ENCODE measurements at regions not wholly inside any gene's neighbourhood (a gene's known extent, or its start where the extent isn't known, plus 50 kb on each side); places are given as distances from the start of the nearest gene placed in this dataset.

GRCh38 chr11:70746351-70746750 is 348.0 kb downstream of the CTTN start:
- WGBS, 3 donors: 45 to 60% (median 49%) methylated on average over 11 of the region's 11 CpGs
- DNase-seq: no peak
- Histone ChIP-seq H3K27me3 (no peaks in the 10 kb centered on the region), H3K4me3 (no peak overlapping the region), H3K9me3 (no peaks in the 10 kb centered on the region), H3K27ac (no peak overlapping the region), H3K4me1 (ENCODE audit: insufficient read depth) (no peaks in the 10 kb centered on the region), H3K36me3 (no peaks in the 10 kb centered on the region)
- intact Hi-C loops (cut with DNase I): loop anchor here in 1 of 4 donors (5.0 kb wide), 1 partner anchor 264 kb away; no protein-coding TSS in a partner anchor
- no peak for TF ChIP-seq EP300 (IDR thresholded peaks at IDR 0.05)
- no peak for TF ChIP-seq CTCF (IDR thresholded peaks at IDR 0.05)
- TF ChIP-seq POLR2A (IDR thresholded peaks at IDR 0.05): no peak

DNA sequence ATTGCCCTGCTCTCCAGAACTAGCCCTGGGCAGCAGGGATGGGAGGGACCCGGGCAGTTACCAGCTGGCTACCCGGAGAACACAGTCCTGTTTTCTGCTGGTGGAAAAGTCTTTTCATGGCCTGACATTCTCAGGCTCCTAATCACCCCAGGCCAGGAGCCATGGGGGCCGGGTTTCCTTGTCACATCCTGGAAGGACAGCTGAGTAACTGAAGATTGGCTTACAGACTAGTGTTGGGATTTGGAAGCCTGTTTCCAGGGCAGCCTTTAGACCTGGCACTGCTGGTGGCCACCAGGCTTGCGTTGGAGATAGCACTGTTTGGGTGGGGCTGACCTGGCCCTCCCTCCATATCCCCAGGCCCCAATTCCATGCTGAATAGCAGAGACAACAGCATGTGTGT is 349.0 kb downstream of the CTTN start:
- intact Hi-C loops (cut with DNase I): loop anchor here in 1 of 4 donors (5.0 kb wide), 1 partner anchor 265 kb away; no protein-coding TSS in a partner anchor
- Histone ChIP-seq H3K9me3 (no peaks in the 10 kb centered on the region), H3K36me3 (no peaks in the 10 kb centered on the region), H3K4me3 (no peak overlapping the region), H3K4me1 (ENCODE audit: insufficient read depth) (no peaks in the 10 kb centered on the region), H3K27ac (no peak overlapping the region), H3K27me3 (no peaks in the 10 kb centered on the region)
- DNase-seq: no peak
- WGBS, 3 donors: 66 to 82% (median 78%) methylated on average over 4 of the region's 4 CpGs
- no peak for TF ChIP-seq EP300 (IDR thresholded peaks at IDR 0.05)
- no peak for TF ChIP-seq POLR2A (IDR thresholded peaks at IDR 0.05)
- no peak for TF ChIP-seq CTCF (IDR thresholded peaks at IDR 0.05)

- no peak for TF ChIP-seq CTCF (IDR thresholded peaks at IDR 0.05)
- no peak for TF ChIP-seq EP300 (IDR thresholded peaks at IDR 0.05)
- TF ChIP-seq POLR2A (IDR thresholded peaks at IDR 0.05): no peak
- no peak overlapping the region for H3K27ac ChIP-seq
- H3K4me1 ChIP-seq (ENCODE audit: insufficient read depth): no peaks in the 10 kb centered on the region
- H3K9me3 ChIP-seq: no peaks in the 10 kb centered on the region
- 61 to 71% (median 68%) methylated on average over 5 of the region's 5 CpGs for WGBS, 3 donors
- no peaks in the 10 kb centered on the region for H3K27me3 ChIP-seq
- no peaks in the 10 kb centered on the region for H3K36me3 ChIP-seq
- DNase-seq: no peak
- intact Hi-C loops (cut with DNase I): loop anchor here in 1 of 4 donors (5.0 kb wide), 1 partner anchor 266 kb away; no protein-coding TSS in a partner anchor
- no peak overlapping the region for H3K4me3 ChIP-seq
These were observed 349.6 kb downstream of the CTTN start for GRCh38 chr11:70747921-70748320.

GRCh38 chr11:70751142-70751734 is 352.9 kb downstream of the CTTN start:
- Histone ChIP-seq H3K4me3 (no peak overlapping the region), H3K4me1 (ENCODE audit: insufficient read depth) (no peaks in the 10 kb centered on the region), H3K27ac (no peak overlapping the region), H3K9me3 (no peaks in the 10 kb centered on the region), H3K27me3 (no peaks in the 10 kb centered on the region), H3K36me3 (no peaks in the 10 kb centered on the region)
- no peak for TF ChIP-seq POLR2A (IDR thresholded peaks at IDR 0.05)
- TF ChIP-seq EP300 (IDR thresholded peaks at IDR 0.05): no peak
- DNase-seq: no peak
- intact Hi-C loops (cut with DNase I): no loop called here
- WGBS, 3 donors: 69 to 76% (median 71%) methylated on average over 4 of the region's 4 CpGs

DNA sequence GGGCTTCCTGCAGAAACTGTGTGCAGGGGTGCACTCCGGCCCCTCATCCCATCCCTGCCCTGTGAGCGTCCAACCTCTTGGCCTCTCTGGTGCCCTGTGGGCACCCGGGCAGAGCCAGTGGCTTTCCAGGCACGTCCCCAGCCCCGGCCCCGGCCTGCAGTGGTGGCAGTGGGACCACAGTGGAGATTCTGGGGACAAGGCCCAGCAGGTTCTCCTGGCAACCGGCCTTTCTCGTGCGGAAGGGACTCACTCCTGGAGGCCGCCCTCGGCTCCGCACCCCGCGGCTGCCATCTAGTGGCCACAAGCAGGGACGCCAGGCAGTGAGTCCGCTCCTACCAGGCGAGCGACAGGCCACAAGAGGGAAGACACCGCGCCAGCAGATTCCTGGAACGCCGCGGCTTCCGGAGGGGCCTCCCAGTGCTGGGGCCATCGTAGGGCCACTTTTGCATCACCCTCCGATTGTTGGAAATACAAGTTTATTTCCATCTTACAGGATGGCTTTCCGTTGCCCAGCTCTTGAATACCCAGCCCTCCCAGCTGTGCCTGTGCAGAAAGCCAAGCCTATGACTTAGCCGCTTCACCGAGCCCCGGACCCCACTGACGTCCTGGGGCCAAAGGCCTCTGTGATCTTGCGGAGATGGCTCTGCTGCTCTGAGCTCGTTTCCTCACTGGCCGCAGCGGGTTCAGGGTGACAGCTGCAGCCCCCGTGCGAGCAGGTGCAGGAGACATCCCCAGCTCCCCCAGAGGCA is 357.3 kb downstream of the CTTN start:
- Histone ChIP-seq H3K27me3 (no peaks in the 10 kb centered on the region), H3K4me3 (no peak overlapping the region), H3K27ac (no peak overlapping the region), H3K36me3 (no peaks in the 10 kb centered on the region), H3K9me3 (peaks cover 0 to 6% of the 10 kb centered on the region in 2 donors), H3K4me1 (ENCODE audit: insufficient read depth) (no peaks in the 10 kb centered on the region)
- DNase-seq: peak in 4 of 5 donors; percentile 23 to 73 (median 52)
- intact Hi-C loops (cut with DNase I): loop anchor here in 2 of 4 donors (5.0 kb wide), 2 partner anchors 288 to 293 kb away; no protein-coding TSS in a partner anchor
- TF ChIP-seq CTCF (IDR thresholded peaks at IDR 0.05): peak; percentile 15 to 71 (median 23)
- no peak for TF ChIP-seq EP300 (IDR thresholded peaks at IDR 0.05)
- no peak for TF ChIP-seq POLR2A (IDR thresholded peaks at IDR 0.05)
- 11 to 18% (median 14%) methylated on average over 33 to 37 of the region's 37 CpGs for WGBS, 3 donors

Data from ovary (tissue), 7 donors.